ENCODE measurements at regions not wholly inside any gene's neighbourhood (a gene's known extent, or its start where the extent isn't known, plus 50 kb on each side); places are given as distances from the start of the nearest gene placed in this dataset.

DNA sequence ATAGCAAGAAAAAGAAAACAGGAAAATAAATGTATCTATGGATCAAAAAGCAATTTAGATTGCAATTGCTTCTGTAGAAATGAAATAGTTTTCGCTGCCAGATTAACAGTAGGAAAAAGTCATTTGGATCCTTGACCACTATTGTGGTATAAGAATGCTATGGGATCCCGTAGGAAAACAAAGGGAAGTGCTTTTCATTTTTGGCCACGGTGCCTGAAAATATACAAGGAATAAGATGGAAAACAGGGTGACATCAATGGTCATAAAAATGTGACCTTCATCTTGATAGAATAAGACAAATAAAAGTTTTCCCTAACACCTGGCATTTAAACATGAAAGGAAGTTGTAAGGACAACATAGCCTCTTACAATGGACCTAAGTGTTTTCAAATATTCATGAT is 622.8 kb downstream of the DACH1 start:
- no peak for TF ChIP-seq MAZ (IDR thresholded peaks at IDR 0.05; ENCODE audit: borderline replicate concordance, low read depth, low read length)
- TF ChIP-seq, protein P1, sequence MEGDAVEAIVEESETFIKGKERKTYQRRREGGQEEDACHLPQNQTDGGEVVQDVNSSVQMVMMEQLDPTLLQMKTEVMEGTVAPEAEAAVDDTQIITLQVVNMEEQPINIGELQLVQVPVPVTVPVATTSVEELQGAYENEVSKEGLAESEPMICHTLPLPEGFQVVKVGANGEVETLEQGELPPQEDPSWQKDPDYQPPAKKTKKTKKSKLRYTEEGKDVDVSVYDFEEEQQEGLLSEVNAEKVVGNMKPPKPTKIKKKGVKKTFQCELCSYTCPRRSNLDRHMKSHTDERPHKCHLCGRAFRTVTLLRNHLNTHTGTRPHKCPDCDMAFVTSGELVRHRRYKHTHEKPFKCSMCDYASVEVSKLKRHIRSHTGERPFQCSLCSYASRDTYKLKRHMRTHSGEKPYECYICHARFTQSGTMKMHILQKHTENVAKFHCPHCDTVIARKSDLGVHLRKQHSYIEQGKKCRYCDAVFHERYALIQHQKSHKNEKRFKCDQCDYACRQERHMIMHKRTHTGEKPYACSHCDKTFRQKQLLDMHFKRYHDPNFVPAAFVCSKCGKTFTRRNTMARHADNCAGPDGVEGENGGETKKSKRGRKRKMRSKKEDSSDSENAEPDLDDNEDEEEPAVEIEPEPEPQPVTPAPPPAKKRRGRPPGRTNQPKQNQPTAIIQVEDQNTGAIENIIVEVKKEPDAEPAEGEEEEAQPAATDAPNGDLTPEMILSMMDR (IDR thresholded peaks at IDR 0.05): no peak
- no peak for TF ChIP-seq JUN (IDR thresholded peaks at IDR 0.05)
- TF ChIP-seq, protein P2, sequence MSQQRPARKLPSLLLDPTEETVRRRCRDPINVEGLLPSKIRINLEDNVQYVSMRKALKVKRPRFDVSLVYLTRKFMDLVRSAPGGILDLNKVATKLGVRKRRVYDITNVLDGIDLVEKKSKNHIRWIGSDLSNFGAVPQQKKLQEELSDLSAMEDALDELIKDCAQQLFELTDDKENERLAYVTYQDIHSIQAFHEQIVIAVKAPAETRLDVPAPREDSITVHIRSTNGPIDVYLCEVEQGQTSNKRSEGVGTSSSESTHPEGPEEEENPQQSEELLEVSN (IDR thresholded peaks at IDR 0.05; ENCODE audit: borderline replicate concordance, low read depth): no peak
- no peak for TF ChIP-seq SMC3 (IDR thresholded peaks at IDR 0.05)
- no peak for TF ChIP-seq ESRRA (IDR thresholded peaks at IDR 0.05; ENCODE audit: borderline replicate concordance, low read length)
- TF ChIP-seq, protein P3, sequence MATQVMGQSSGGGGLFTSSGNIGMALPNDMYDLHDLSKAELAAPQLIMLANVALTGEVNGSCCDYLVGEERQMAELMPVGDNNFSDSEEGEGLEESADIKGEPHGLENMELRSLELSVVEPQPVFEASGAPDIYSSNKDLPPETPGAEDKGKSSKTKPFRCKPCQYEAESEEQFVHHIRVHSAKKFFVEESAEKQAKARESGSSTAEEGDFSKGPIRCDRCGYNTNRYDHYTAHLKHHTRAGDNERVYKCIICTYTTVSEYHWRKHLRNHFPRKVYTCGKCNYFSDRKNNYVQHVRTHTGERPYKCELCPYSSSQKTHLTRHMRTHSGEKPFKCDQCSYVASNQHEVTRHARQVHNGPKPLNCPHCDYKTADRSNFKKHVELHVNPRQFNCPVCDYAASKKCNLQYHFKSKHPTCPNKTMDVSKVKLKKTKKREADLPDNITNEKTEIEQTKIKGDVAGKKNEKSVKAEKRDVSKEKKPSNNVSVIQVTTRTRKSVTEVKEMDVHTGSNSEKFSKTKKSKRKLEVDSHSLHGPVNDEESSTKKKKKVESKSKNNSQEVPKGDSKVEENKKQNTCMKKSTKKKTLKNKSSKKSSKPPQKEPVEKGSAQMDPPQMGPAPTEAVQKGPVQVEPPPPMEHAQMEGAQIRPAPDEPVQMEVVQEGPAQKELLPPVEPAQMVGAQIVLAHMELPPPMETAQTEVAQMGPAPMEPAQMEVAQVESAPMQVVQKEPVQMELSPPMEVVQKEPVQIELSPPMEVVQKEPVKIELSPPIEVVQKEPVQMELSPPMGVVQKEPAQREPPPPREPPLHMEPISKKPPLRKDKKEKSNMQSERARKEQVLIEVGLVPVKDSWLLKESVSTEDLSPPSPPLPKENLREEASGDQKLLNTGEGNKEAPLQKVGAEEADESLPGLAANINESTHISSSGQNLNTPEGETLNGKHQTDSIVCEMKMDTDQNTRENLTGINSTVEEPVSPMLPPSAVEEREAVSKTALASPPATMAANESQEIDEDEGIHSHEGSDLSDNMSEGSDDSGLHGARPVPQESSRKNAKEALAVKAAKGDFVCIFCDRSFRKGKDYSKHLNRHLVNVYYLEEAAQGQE (IDR thresholded peaks at IDR 0.05): no peak
- TF ChIP-seq MAFK (IDR thresholded peaks at IDR 0.05; ENCODE audit: partially characterized antibody): no peak
- no peak for TF ChIP-seq POLR2A (IDR thresholded peaks at IDR 0.05; ENCODE audit: low read length)
- no peak for TF ChIP-seq SREBF2 (IDR thresholded peaks at IDR 0.05)
- no peak for TF ChIP-seq PHF8 (IDR thresholded peaks at IDR 0.05; ENCODE audit: borderline replicate concordance, low read depth)
- TF ChIP-seq HOXB13 (CRISPR knock-in tag; IDR thresholded peaks at IDR 0.05; ENCODE audit: low read depth): no peak
